ENCODE measurements at regions not wholly inside any gene's neighbourhood (a gene's known extent, or its start where the extent isn't known, plus 50 kb on each side); places are given as distances from the start of the nearest gene placed in this dataset.

DNA sequence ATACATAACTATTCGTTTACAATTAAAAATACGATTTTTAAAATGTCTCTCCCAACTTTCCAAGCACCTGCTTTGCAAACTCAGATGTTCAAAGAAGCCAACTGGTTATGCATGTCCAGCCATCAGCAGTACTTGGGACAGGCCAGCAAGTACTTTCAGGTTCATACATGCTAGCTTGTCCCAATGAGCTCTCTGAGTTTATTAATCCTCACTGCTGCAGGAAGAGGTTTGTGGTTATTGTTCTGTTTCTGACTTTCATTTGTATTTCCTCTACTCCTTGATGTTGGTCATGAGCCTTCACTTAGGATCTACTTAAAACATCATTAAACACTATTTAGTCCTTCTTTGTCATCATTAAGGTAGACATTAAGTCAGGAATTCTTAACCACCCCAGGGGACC is 374.1 kb downstream of the LRATD1 start:
- Histone ChIP-seq H3K36me3 (ENCODE audit: control insufficient read depth, insufficient read depth, low read length) (no peaks in the 10 kb centered on the region), H3K9me3 (ENCODE audit: control insufficient read depth, insufficient read depth, low read length) (peaks cover 1% of the 10 kb centered on the region), H3K4me1 (ENCODE audit: control insufficient read depth, insufficient read depth, low read length) (no peaks in the 10 kb centered on the region), H3K4me3 (ENCODE audit: low read depth, low read length) (no peak overlapping the region), H3K27me3 (ENCODE audit: control insufficient read depth, insufficient read depth, low read length) (no peaks in the 10 kb centered on the region), H3K27ac (ENCODE audit: low read depth, low read length) (no peak overlapping the region)
- no CpG with 5 or more reads among the region's 2 CpGs for WGBS (ENCODE audit: insufficient coverage)
- no peak for DNase-seq (ENCODE audit: low read depth in 4 of 6, low spot score in 6 of 6)

DNA sequence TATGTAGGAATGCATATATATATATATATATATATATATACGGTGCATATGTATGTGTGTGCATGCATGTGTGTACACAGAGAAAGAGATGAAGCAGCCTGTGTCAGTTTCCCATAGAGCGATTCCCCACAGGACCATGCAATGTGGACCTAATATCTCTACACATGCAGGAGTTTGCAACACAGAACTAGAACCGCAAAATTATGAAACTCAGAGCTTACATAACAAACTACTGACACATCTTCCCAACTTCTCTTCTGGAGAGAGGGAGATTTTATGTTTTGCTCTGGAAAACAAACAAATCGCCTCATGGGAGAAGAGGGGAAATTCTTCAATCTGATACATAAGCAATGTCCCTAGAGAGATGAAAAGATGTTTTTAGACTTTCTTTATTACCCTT is 377.2 kb downstream of the LRATD1 start:
- Histone ChIP-seq H3K4me1 (ENCODE audit: control insufficient read depth, insufficient read depth, low read length) (no peaks in the 10 kb centered on the region), H3K27ac (ENCODE audit: low read depth, low read length) (no peak overlapping the region), H3K9me3 (ENCODE audit: control insufficient read depth, insufficient read depth, low read length) (peaks cover 1% of the 10 kb centered on the region), H3K27me3 (ENCODE audit: control insufficient read depth, insufficient read depth, low read length) (no peaks in the 10 kb centered on the region), H3K36me3 (ENCODE audit: control insufficient read depth, insufficient read depth, low read length) (no peaks in the 10 kb centered on the region), H3K4me3 (ENCODE audit: low read depth, low read length) (no peak overlapping the region)
- DNase-seq (ENCODE audit: low read depth in 4 of 6, low spot score in 6 of 6): no peak
- whole genome bisulfite sequencing (ENCODE audit: insufficient coverage): no CpG with 5 or more reads among the region's 4 CpGs

DNA sequence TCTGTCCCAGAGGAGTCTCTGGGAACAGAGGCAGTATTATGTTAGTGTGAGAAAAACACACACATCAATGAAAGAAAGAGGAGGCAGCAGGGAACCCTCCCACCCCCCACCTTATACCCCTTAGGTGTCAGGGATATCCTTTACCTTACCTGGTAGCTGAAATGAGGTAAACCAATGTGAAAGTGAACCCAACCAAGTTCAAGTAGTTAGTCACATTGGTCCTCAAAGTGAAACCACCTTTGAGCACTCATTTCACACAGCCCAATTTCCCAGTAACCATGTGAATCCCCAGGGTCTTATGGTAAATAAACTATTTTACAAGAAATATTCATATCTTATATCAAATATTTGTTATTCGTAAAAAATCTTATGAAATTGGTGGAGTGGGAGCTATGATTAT is 377.8 kb downstream of the LRATD1 start:
- Histone ChIP-seq H3K4me3 (ENCODE audit: low read depth, low read length) (no peak overlapping the region), H3K9me3 (ENCODE audit: control insufficient read depth, insufficient read depth, low read length) (peaks cover 1% of the 10 kb centered on the region), H3K4me1 (ENCODE audit: control insufficient read depth, insufficient read depth, low read length) (no peaks in the 10 kb centered on the region), H3K36me3 (ENCODE audit: control insufficient read depth, insufficient read depth, low read length) (no peaks in the 10 kb centered on the region), H3K27ac (ENCODE audit: low read depth, low read length) (no peak overlapping the region), H3K27me3 (ENCODE audit: control insufficient read depth, insufficient read depth, low read length) (no peaks in the 10 kb centered on the region)
- DNase-seq (ENCODE audit: low read depth in 4 of 6, low spot score in 6 of 6): no peak
- WGBS (ENCODE audit: insufficient coverage): no CpG with 5 or more reads among the region's 1 CpG

DNA sequence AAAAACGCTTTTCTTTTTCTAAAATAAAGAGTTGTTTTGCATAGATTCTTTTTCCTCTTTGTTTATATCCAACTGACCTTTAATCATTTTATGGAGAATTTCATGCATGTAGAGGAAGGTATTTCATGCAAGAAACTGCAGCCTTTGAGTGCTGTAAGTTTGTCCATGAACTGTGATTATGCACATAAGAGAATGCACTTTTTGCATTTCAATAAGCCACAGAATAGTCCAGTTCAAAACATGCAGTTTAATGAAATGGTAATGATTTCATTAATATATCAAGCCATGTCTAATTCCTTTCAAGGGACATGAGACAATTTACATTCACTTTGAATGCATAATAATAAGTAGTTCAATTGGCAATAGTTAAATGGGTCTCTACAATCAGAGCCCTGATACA is 386.3 kb downstream of the LRATD1 start:
- Histone ChIP-seq H3K4me3 (ENCODE audit: low read depth, low read length) (no peak overlapping the region), H3K9me3 (ENCODE audit: control insufficient read depth, insufficient read depth, low read length) (peaks cover 2% of the 10 kb centered on the region), H3K36me3 (ENCODE audit: control insufficient read depth, insufficient read depth, low read length) (no peaks in the 10 kb centered on the region), H3K27ac (ENCODE audit: low read depth, low read length) (no peak overlapping the region), H3K4me1 (ENCODE audit: control insufficient read depth, insufficient read depth, low read length) (no peaks in the 10 kb centered on the region), H3K27me3 (ENCODE audit: control insufficient read depth, insufficient read depth, low read length) (no peaks in the 10 kb centered on the region)
- no peak for DNase-seq (ENCODE audit: low read depth in 4 of 6, low spot score in 6 of 6)
- WGBS (ENCODE audit: insufficient coverage): no CpG with 5 or more reads among the region's 1 CpG

DNA sequence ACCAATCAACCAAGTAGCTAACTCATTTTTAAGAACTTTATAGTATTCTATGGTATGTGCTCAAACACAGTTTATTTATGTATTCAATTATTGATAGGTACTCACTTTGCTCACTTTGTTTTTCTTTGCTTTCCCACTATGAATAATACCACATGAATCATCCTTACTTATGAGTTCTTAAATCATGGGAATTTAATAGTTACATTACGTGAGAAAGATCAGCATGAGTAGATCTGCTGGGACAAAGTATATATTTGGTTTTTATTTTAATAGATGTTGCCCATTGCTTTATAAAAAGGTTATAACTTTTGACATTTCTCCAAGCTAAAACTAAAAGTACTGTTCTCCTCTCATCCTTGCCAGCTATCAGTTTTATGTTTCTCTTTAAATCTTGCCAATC is 390.7 kb downstream of the LRATD1 start:
- Histone ChIP-seq H3K9me3 (ENCODE audit: control insufficient read depth, insufficient read depth, low read length) (no peaks in the 10 kb centered on the region), H3K36me3 (ENCODE audit: control insufficient read depth, insufficient read depth, low read length) (no peaks in the 10 kb centered on the region), H3K4me1 (ENCODE audit: control insufficient read depth, insufficient read depth, low read length) (no peaks in the 10 kb centered on the region), H3K4me3 (ENCODE audit: low read depth, low read length) (no peak overlapping the region), H3K27ac (ENCODE audit: low read depth, low read length) (no peak overlapping the region), H3K27me3 (ENCODE audit: control insufficient read depth, insufficient read depth, low read length) (no peaks in the 10 kb centered on the region)
- DNase-seq (ENCODE audit: low read depth in 4 of 6, low spot score in 6 of 6): no peak
- no CpG with 5 or more reads among the region's 1 CpG for WGBS (ENCODE audit: insufficient coverage)

DNA sequence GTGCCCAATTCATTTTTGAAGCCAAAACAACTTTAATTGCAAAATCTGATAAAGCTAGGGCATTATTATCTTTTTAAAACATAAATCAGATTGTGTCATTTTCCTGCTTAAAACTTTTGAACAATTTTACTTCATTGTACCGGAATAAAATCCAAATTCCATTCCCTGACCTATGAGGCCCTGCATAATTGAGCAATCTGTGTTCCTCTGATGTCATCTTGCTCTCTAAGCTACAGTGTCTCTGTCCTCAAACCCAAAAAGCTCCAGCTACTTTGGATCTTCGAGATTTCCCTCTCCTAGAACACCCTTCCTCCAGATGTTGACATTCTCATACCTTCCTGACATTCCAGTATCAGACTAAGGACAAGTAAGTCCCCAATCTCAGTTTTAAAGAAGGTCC is 395.9 kb downstream of the LRATD1 start:
- no peak for DNase-seq (ENCODE audit: low read depth in 4 of 6, low spot score in 6 of 6)
- Histone ChIP-seq H3K27ac (ENCODE audit: low read depth, low read length) (no peak overlapping the region), H3K9me3 (ENCODE audit: control insufficient read depth, insufficient read depth, low read length) (no peaks in the 10 kb centered on the region), H3K4me3 (ENCODE audit: low read depth, low read length) (no peak overlapping the region), H3K27me3 (ENCODE audit: control insufficient read depth, insufficient read depth, low read length) (no peaks in the 10 kb centered on the region), H3K4me1 (ENCODE audit: control insufficient read depth, insufficient read depth, low read length) (no peaks in the 10 kb centered on the region), H3K36me3 (ENCODE audit: control insufficient read depth, insufficient read depth, low read length) (no peaks in the 10 kb centered on the region)
- WGBS (ENCODE audit: insufficient coverage): 78% methylated on average over 2 of the region's 2 CpGs

DNA sequence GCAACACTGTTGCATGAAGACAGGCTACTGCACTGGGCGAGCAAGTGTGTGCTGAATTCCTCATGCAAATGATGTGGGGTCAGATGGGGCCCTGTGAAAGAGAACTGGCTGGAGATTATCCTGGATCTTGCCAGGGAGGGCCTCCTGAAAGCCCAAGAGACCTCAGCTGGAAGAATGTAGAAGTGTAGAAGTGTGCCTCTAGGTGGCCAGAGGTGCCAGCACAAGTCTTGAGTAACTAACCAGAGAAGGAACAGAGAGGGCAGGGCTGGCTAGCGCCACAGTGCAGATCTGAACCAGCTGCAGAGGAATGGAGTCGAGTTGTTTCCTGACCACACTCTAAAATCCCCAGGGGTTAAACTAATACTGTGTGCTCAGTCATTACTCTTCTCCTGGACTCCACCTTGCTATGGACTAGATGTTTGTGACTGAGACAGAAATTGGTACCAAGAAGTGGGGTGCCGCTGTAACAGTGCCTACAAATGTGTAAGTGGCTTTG is 399.3 kb downstream of the LRATD1 start:
- no peak for DNase-seq (ENCODE audit: low read depth in 4 of 6, low spot score in 6 of 6)
- H3K27me3 ChIP-seq (ENCODE audit: control insufficient read depth, insufficient read depth, low read length): no peaks in the 10 kb centered on the region
- no peak overlapping the region for H3K4me3 ChIP-seq (ENCODE audit: low read depth, low read length)
- WGBS (ENCODE audit: insufficient coverage): 91% methylated on average over 2 of the region's 4 CpGs
- H3K36me3 ChIP-seq (ENCODE audit: control insufficient read depth, insufficient read depth, low read length): no peaks in the 10 kb centered on the region
- H3K9me3 ChIP-seq (ENCODE audit: control insufficient read depth, insufficient read depth, low read length): no peaks in the 10 kb centered on the region
- no peak overlapping the region for H3K27ac ChIP-seq (ENCODE audit: low read depth, low read length)
- H3K4me1 ChIP-seq (ENCODE audit: control insufficient read depth, insufficient read depth, low read length): no peaks in the 10 kb centered on the region

DNA sequence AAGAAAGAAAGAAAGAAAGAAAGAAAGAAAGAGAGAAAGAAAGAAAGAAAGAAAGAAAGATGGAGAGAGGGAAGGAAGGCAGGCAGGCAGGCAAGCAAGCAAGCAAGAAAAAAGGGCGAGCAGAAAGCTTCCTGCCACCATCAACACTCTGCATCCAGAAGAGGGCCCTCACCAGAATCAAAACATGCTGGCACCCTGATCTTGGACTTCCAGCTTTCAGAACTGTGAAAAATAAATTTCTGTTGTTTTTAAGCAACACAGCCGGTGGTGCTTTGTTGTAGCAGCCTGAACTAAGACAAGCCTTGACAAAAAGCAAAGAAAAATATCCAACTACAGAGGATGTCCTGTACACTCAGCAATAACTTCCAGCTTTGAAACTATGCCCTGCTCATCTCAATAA is 401.7 kb downstream of the LRATD1 start:
- no CpG with 5 or more reads among the region's 2 CpGs for WGBS (ENCODE audit: insufficient coverage)
- Histone ChIP-seq H3K9me3 (ENCODE audit: control insufficient read depth, insufficient read depth, low read length) (no peaks in the 10 kb centered on the region), H3K4me1 (ENCODE audit: control insufficient read depth, insufficient read depth, low read length) (no peaks in the 10 kb centered on the region), H3K27me3 (ENCODE audit: control insufficient read depth, insufficient read depth, low read length) (no peaks in the 10 kb centered on the region), H3K27ac (ENCODE audit: low read depth, low read length) (no peak overlapping the region), H3K4me3 (ENCODE audit: low read depth, low read length) (no peak overlapping the region), H3K36me3 (ENCODE audit: control insufficient read depth, insufficient read depth, low read length) (no peaks in the 10 kb centered on the region)
- no peak for DNase-seq (ENCODE audit: low read depth in 4 of 6, low spot score in 6 of 6)

DNA sequence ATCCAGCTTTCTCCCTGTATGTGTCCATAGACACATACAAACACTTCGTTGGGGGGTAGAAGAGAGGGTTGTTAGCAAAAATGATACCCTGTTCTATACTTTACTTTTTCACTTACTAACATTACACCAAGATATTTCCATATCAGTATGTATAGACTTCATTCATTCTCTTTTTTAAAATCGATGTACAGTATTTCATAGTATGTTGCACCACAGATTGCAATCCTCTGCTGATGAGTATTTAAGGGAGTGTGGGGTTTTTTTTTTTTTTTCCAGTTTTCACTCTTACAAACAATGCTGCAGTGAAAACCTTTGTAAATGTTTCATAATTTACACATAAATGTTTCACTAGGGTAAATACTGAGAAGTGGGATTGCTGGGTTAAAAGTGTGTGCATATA is 402.3 kb downstream of the LRATD1 start:
- H3K27me3 ChIP-seq (ENCODE audit: control insufficient read depth, insufficient read depth, low read length): no peaks in the 10 kb centered on the region
- H3K36me3 ChIP-seq (ENCODE audit: control insufficient read depth, insufficient read depth, low read length): no peaks in the 10 kb centered on the region
- DNase-seq (ENCODE audit: low read depth in 4 of 6, low spot score in 6 of 6): no peak
- H3K27ac ChIP-seq (ENCODE audit: low read depth, low read length): no peak overlapping the region
- no peak overlapping the region for H3K4me3 ChIP-seq (ENCODE audit: low read depth, low read length)
- H3K9me3 ChIP-seq (ENCODE audit: control insufficient read depth, insufficient read depth, low read length): no peaks in the 10 kb centered on the region
- no CpG with 5 or more reads among the region's 2 CpGs for WGBS (ENCODE audit: insufficient coverage)
- H3K4me1 ChIP-seq (ENCODE audit: control insufficient read depth, insufficient read depth, low read length): no peaks in the 10 kb centered on the region

DNA sequence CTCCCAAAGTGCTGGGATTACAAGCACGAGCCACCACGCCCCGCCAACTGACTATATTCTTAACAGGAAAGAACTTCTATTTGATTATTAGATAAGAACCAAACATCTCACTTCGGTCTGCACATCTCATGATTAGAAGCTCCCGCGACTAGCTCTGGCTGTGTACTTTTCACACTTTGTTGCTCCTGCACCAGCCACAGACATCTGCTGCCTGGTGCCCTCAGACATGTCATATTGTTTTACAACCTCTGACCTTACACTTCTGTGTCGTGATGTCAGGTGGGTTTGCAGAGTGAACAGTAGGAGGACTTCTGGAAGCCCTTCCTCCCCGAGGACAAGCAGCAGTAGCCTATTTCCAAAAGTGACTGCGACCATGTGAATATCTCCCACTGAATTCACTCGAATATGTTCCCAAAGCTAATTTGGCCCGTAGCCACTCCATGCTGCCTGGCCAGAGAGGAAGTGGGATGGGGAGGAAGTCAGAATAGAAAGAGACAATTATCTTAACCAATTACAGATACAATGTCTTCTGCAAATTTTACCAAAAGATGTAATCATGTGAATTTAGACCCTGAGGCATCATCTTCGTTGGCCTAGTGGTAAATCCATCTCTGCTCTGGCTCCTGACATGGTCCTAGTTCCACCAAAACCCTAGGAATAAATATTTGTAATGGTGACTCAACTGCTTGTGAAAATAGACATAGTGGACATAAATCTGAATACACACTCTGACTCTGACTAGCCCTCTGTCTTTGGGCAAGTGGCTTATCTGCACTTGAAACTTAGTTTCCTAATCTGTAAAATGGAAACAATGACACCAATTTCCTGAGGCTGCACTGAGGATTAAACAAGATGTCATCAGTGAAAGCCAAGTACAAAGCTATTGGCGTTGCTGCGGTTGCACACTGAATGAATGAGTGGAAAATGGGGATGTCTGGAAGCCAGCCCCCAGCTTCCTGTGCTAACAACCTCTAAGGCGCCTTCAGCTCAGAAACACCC is 406.1 kb downstream of the LRATD1 start:
- WGBS (ENCODE audit: insufficient coverage): 79% methylated on average over 3 of the region's 15 CpGs
- no peaks in the 10 kb centered on the region for H3K9me3 ChIP-seq (ENCODE audit: control insufficient read depth, insufficient read depth, low read length)
- no peak overlapping the region for H3K27ac ChIP-seq (ENCODE audit: low read depth, low read length)
- H3K27me3 ChIP-seq (ENCODE audit: control insufficient read depth, insufficient read depth, low read length): no peaks in the 10 kb centered on the region
- H3K4me3 ChIP-seq (ENCODE audit: low read depth, low read length): no peak overlapping the region
- peaks cover 7% of the 10 kb centered on the region for H3K4me1 ChIP-seq (ENCODE audit: control insufficient read depth, insufficient read depth, low read length)
- H3K36me3 ChIP-seq (ENCODE audit: control insufficient read depth, insufficient read depth, low read length): no peaks in the 10 kb centered on the region
- no peak for DNase-seq (ENCODE audit: low read depth in 4 of 6, low spot score in 6 of 6)

All from spinal cord (tissue), 9 donors.